ENCODE measurements at regions not wholly inside any gene's neighbourhood (a gene's known extent, or its start where the extent isn't known, plus 50 kb on each side); places are given as distances from the start of the nearest gene placed in this dataset.

GRCh38 chr3:170751899-170752293 lies 118.1 kb downstream of the RPL22L1 start:
- no peak for DNase-seq

GRCh38 chr3:170751083-170751898 lies 118.7 kb downstream of the RPL22L1 start:
- no peak for DNase-seq

- no peak for DNase-seq
Observed at GRCh38 chr3:170750478-170750830, 119.5 kb downstream of the RPL22L1 start.

GRCh38 chr3:170749765-170750477 lies 120.1 kb downstream of the RPL22L1 start:
- DNase-seq = no peak

GRCh38 chr3:170749185-170749584 lies 120.8 kb downstream of the RPL22L1 start:
- no peak for DNase-seq

- DNase-seq = no peak
Observed at GRCh38 chr3:170746175-170746942, 123.6 kb downstream of the RPL22L1 start.

- no peak for DNase-seq
Observed at GRCh38 chr3:170745211-170745718, 124.7 kb downstream of the RPL22L1 start.

GRCh38 chr3:170741756-170742529 lies 128.1 kb downstream of the RPL22L1 start:
- DNase-seq = no peak

GRCh38 chr3:170740726-170741591 lies 129.0 kb downstream of the RPL22L1 start:
- DNase-seq = no peak

- no peak for DNase-seq
Observed at GRCh38 chr3:170740285-170740684, 129.7 kb downstream of the RPL22L1 start.

- no peak for DNase-seq
Observed at GRCh38 chr3:170739410-170739809, 130.6 kb downstream of the RPL22L1 start.

GRCh38 chr3:170738766-170739165 lies 131.2 kb downstream of the RPL22L1 start:
- DNase-seq = no peak

- DNase-seq = no peak
Observed at GRCh38 chr3:170737498-170738162, 132.4 kb downstream of the RPL22L1 start.

GRCh38 chr3:170735821-170736220 lies 134.2 kb downstream of the RPL22L1 start:
- DNase-seq = no peak

- no peak for DNase-seq
Observed at GRCh38 chr3:170734735-170735065, 135.3 kb downstream of the RPL22L1 start.

- no peak for DNase-seq
Observed at GRCh38 chr3:170734043-170734734, 135.8 kb downstream of the RPL22L1 start.

GRCh38 chr3:170732660-170733245 lies 137.2 kb downstream of the RPL22L1 start:
- DNase-seq = no peak

- DNase-seq = no peak
Observed at GRCh38 chr3:170731281-170731680, 138.7 kb downstream of the RPL22L1 start.

GRCh38 chr3:170730071-170730812 lies 139.8 kb downstream of the RPL22L1 start:
- DNase-seq = no peak

Data from MV-4-11 (cell line).